GM15510 (cell line): ENCODE measurements at regions not wholly inside any gene's neighbourhood (a gene's known extent, or its start where the extent isn't known, plus 50 kb on each side); places are given as distances from the start of the nearest gene placed in this dataset.

Experiments used
- POLR2A ChIP-seq: IDR thresholded peaks from 3 replicates; pipeline ENCODE4 v1.6.1; 2011; ENCODE audit warnings: borderline replicate concordance; ENCODE audit not compliant: insufficient read length; ENCODE audit errors: extremely low read depth

DNA sequence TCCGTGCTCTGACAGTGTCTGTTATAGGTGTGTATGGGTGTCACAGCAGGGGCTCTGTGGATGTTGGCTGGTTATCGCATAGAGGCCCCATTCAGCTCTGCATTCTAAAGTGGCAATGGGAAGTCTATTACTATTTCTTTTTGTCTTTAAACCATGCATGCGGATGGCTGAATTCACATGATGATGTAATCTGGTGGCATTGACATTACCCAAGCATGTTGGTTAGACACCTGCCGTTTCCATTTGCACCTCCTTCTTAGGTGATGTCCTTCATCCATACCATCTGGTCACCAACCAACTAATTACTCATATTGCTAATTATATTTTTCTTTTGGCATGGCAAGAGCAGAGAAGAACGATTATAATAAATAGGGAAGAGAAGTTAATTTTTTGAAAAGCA lies 270.8 kb upstream of the RGS6 start:
- no peak for TF ChIP-seq POLR2A

DNA sequence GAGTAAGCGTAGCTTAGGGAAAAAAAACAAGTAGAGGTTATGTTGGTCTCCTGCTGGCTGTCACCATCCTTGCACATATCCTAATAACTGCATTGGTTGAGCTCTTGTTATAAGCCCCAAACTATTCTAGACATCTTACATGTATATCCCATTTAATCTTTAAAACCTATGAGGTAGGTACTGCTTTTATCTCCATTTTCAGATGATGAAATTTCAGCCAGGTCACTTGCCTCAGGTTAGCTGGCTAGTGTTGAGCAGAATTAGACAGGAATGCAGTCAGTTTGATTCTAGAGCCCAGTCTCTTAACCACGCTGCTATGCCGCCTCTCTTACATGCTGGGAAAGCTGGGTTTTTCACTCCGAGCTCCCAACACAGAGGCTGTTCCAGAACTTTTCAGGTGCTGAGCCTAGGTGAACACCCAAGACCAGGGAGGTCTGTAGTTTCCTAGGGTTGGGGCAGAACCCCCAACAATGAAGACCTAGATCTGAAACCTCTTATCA lies 269.9 kb upstream of the RGS6 start:
- TF ChIP-seq POLR2A, result no peak

DNA sequence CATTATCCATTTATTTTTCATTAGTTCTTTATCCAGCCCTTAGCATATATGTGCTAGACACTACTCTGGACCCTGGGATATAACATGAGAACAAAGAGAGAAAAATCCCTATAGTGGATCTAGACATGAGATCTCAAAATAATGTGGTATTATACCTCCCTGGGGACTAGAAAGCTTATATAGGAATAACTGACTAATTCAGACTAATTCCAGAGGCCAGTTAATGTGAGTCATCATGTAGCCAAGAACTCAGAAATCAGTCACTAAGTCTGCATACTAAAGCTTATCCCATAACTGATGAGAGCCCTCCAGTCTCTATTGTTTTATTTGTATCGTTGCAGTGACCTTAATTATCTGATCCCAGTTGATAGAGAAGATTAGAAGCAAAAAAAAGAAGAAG lies 267.1 kb upstream of the RGS6 start:
- TF ChIP-seq POLR2A, result no peak

DNA sequence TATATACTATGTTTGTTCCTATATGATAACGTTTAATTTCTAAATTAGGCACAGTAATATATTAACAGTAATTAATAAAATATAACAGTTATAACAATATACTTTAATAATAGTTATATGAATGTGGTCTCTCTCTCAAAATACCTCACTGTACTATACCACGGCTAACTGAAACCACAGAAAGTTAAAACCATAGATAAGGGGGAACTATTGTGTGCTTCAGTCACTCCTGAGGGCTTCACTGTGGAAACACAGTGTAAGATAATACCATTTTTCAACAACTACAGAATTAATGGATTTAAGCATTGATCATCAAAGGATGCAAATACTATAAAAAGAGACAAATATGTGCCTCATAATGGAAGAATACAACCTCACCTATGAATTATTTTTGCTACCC lies 266.4 kb upstream of the RGS6 start:
- no peak for TF ChIP-seq POLR2A

DNA sequence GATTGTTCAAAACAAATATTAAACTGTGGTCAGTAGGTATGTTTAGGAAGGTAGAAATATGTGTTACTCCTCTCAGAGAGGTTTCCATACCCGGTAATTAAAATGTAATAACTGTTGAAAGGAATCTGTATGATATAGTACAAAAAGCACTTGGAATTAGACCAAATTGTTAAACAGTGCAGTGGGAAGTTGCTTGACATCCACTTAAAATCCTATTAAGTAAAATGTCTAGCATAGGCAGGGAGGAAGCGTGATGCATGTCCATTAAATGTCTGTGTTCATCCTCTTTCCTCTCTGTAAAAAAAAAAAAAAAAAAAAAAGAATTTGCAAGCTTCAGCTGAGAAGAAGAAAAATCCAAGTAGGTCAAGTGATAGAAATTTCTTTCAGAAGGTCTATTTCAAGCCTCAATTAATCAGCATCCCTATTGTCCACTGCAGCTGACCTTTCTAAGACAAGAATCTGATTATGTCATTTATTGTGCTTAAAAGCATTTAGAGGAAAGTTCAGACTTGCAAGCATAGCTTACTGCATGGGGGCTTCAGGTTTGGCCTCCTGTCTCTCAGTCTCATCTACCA lies 265.6 kb upstream of the RGS6 start:
- TF ChIP-seq POLR2A, result no peak

DNA sequence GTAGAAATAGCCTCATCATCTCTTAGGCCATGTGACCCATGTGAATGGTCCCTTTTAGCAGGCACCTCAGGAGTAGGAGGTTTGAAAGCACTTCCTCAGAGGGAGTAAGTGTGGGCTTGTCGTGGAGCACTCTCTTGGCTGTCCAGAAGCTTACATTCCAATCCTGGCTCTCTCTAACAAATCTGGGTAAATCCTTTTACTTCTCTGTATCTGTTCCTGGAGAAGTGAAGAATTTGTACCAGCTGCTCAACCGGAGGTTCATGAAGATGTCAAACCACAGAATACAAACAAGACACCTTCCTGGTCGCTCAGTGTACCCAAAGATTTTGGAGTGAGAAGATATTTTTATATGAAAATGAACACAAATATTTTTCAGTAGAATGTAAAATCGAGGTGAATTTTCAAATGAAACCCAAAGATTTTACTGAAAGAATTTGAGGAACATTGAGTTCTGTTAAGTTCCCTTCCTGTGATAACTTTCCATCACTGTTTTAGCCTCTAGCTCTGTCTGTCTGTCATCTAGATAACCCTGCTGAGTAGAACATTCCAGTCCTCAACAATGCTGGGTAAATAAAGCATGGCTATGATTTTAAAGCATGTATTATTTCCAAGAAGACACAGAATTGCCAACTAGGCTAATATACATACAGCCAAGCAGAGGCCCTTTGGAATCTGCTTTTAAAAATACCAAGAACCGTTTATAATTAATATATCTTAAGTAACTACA lies 263.9 kb upstream of the RGS6 start:
- no peak for TF ChIP-seq POLR2A

DNA sequence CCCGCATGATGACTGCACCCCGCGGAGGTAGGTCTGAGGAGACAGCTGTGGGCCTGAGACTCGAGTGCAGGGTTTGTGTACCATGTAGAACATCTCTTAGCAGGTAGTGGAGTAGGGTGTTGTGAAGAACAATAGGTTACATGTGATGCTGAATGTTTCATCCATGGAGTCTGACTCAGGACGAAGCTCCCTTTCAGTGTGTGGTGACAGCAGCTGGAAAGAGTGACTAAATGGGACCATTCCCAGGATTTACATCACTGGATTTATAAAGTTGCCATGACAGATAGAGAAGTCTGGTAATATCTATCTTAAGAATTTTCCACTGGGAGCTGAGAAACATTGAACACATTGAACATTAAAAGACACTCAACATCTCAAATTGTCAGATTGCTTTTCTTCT lies 259.6 kb upstream of the RGS6 start:
- no peak for TF ChIP-seq POLR2A

DNA sequence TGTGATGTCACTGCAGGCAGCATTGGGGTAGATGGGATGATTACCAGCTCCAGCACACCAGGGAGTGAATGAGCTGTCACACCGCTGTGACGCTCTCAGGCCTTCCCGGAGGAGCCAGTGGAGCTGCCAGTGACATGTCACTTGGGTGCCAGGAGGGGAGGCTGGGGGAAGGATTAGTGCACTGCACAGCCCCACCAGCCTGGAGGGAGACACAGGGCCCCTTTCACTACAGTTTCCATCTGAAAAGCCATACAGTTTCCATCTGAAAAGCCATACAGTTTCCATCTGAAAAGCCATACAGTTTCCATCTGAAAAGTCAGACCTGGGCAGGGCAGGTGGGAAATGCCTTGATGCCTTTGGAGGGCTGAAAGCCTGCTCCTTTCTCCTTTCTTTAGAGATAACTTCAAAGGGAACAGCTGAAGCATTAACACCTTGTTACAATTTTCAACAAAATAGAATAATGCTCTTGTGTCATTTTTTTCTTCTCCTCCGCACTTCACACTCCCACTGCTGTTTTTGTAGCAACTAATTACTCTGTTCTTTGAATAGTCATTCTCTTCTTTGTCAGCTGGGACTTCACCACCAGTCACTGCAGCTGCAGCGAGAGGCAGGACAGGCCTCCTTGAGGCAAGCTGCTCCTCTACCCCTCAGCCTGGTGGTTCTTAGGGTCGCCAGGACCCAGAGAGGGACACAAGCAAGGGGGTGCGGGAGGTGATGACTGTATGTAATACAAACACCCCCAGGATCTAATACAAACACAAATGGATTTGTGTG lies 256.9 kb upstream of the RGS6 start:
- TF ChIP-seq POLR2A, result no peak

DNA sequence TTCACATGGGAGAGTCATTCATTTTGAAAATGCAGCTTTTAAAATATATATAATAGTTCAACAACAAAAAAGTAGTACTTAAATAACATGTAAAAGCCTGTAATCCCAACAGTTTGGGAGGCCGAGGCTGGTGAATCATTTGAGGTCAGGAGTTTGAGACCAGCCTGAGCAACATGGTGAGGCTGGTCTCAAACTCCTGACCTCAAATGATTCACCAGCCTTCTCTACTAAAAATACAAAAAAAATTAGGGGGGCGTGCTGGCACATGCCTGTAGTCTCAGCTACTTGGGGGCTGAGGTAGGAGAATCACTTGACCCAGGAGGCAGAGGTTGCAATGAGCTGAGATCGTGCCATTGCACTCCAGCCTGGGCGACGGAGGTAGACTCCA lies 256.3 kb upstream of the RGS6 start:
- TF ChIP-seq POLR2A, result no peak

DNA sequence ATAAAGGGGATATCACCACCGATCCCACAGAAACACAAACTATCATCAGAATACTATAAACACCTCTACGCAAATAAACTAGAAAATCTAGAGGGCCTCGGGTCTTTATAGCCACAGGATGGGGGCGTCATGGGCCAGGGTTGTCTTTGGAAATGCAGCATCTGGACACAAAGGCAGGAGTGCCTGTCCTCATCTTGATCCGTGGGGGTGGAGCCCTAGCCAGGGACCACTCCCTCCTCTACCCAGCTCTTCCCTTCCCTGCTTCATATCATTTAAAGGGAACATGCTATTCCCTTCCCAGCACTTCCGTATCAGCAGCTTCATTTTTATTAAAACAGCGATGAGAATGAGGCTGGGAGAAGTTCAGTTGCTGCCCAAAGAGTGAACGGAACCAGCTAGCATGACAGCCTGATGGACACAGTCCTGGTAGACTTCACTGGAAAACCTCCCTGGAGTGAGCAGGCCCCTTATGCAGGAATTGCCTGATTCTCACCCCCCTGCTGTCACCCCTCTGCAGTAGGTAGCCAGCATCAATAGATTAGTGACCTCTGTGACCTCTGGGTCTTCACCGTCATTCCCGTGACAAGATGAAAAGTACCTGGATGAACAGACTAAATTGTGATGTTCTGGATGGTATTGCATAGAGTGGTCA lies 251.4 kb upstream of the RGS6 start:
- no peak for TF ChIP-seq POLR2A

DNA sequence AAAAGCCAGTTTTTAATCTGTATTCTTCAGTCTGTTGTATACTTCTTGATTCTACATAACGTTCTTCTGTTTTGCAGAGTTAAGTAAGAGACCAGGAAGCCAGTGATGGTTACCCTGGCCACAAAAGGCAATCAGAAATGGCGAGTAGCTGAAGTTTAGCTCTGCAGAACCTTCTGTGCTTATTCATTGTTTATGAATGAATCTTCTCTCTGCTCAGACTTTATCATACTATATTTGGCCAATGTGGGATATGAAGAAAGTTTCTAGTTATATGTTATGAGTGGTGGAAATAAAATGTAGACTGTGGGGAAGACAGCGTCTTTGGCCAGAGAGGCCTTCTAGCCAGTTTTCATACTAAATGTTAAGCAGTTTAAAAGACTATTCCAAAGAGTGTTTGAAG lies 249.9 kb upstream of the RGS6 start:
- TF ChIP-seq POLR2A, result no peak

DNA sequence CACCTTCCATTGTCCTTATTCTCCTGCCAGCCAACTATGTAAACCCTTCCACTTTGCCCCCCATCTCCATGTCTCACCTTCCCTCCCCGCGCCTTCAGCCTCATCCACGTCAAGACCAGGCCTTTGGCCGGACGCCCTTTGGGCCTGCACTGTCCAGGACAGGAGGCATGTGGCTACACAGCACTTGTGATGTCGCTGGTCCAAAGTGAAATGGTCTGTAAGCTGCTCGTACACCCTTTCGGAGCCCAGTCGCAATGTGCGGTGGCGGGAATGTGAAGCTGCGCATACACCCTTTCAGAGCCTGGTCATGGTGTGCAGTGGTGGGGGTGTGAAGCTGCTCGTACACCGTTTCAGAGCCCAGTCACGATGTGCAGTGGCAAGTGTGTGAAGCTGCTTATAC lies 247.9 kb upstream of the RGS6 start:
- no peak for TF ChIP-seq POLR2A

DNA sequence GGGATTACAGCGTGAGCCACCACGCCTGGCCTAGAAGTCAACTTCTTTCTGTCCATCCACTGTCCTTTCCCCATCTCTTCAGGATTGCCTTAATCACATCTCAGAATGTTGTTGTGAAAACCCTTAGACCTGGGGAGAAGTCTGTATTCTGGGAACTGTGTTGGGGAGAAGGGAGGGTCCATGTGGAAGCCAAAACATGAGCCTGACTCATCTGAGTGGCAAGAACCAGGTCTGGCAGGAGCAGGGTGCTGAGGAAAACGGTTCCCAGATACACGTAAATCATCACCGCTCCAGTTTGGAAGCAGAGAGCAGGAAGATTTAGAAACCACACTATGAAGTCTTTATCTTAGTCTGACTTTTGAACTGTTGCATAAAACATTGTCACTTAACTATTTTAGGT lies 245.6 kb upstream of the RGS6 start:
- no peak for TF ChIP-seq POLR2A

DNA sequence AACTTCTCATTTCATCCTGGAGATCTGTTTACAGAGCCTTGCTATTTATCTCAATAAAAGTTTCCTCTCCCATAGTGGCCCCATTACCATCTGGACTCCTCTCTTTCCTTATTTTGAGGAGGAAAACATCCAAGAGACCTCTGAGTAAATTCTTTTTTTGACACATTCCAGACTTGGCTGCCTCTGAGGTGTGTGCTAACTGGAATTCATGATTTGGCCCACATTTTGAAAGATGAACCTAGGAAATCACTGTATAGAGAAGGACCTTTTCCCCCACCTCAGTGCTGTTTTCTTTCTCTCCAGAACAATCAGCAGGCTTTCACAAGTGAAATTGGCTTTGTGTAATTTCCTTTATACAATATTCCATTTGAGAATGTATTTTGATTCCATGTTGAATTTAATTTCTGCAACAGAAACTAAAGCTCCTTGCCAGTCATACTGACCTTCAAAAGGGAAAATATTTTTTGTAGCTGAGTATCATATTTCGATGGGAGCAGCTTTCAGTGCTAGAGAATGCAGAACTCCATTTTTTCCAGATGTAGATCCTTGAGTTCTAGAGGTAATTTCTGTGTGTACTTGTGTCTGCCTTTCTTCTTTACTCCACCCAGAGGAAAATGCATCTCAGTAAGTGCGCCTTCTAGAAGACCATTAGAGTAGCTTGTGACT lies 244.9 kb upstream of the RGS6 start:
- no peak for TF ChIP-seq POLR2A

DNA sequence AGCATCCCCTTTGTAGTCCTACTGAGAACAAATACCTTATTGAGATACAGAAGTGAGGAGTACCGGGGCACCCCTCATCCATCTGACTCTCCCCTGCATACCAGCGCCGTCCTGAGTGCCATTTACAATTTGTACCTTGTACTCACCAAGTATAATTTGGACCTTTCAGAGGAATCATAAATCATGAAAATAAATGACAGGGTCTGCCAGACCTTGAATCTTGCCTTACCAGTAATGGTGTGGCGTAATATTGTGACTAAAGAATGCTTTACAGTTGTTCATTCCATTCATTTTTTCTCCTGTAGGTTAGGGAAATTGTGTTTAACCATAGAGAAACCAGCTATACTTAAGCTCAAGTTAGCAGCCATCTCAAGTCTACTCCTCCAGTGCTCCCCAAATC lies 243.7 kb upstream of the RGS6 start:
- TF ChIP-seq POLR2A, result no peak
